GM04504 (cell line): ENCODE measurements at regions not wholly inside any gene's neighbourhood (a gene's known extent, or its start where the extent isn't known, plus 50 kb on each side); places are given as distances from the start of the nearest gene placed in this dataset.

Experiments
- DNase-seq: peaks from one replicate; pipeline ENCODE4 v3.0.0-alpha.2; 2012; ENCODE audit warnings: low read depth

GRCh38 chr11:134555510-134555909, 143.5 kb upstream of the B3GAT1 start:
- DNase-seq: no peak

- no peak for DNase-seq
Observed at GRCh38 chr11:134554861-134555260, 142.8 kb upstream of the B3GAT1 start.

- no peak for DNase-seq
Observed at GRCh38 chr11:134554106-134554505, 142.1 kb upstream of the B3GAT1 start.

GRCh38 chr11:134552749-134553148, 140.7 kb upstream of the B3GAT1 start:
- no peak for DNase-seq

GRCh38 chr11:134545521-134545920, 133.5 kb upstream of the B3GAT1 start:
- DNase-seq: no peak

GRCh38 chr11:134544095-134544815, 132.2 kb upstream of the B3GAT1 start:
- DNase-seq: no peak

- DNase-seq: no peak
Observed at GRCh38 chr11:134543645-134544044, 131.6 kb upstream of the B3GAT1 start.

- no peak for DNase-seq
Observed at GRCh38 chr11:134543241-134543640, 131.2 kb upstream of the B3GAT1 start.

GRCh38 chr11:134542401-134543165, 130.5 kb upstream of the B3GAT1 start:
- DNase-seq: no peak

GRCh38 chr11:134541951-134542350, 129.9 kb upstream of the B3GAT1 start:
- no peak for DNase-seq

- DNase-seq: no peak
Observed at GRCh38 chr11:134541355-134541754, 129.3 kb upstream of the B3GAT1 start.

- DNase-seq: no peak
Observed at GRCh38 chr11:134539285-134539684, 127.2 kb upstream of the B3GAT1 start.

- no peak for DNase-seq
Observed at GRCh38 chr11:134538742-134539141, 126.7 kb upstream of the B3GAT1 start.

- DNase-seq: no peak
Observed at GRCh38 chr11:134537941-134538340, 125.9 kb upstream of the B3GAT1 start.

GRCh38 chr11:134537296-134537695, 125.3 kb upstream of the B3GAT1 start:
- DNase-seq: no peak

- DNase-seq: no peak
Observed at GRCh38 chr11:134536677-134537076, 124.6 kb upstream of the B3GAT1 start.

GRCh38 chr11:134536219-134536618, 124.2 kb upstream of the B3GAT1 start:
- no peak for DNase-seq

GRCh38 chr11:134535029-134536025, 123.3 kb upstream of the B3GAT1 start:
- no peak for DNase-seq

- no peak for DNase-seq
Observed at GRCh38 chr11:134533511-134533910, 121.5 kb upstream of the B3GAT1 start.

- no peak for DNase-seq
Observed at GRCh38 chr11:134532921-134533421, 120.9 kb upstream of the B3GAT1 start.

- no peak for DNase-seq
Observed at GRCh38 chr11:134532131-134532920, 120.3 kb upstream of the B3GAT1 start.
